ENCODE measurements at regions not wholly inside any gene's neighbourhood (a gene's known extent, or its start where the extent isn't known, plus 50 kb on each side); places are given as distances from the start of the nearest gene placed in this dataset.

DNA sequence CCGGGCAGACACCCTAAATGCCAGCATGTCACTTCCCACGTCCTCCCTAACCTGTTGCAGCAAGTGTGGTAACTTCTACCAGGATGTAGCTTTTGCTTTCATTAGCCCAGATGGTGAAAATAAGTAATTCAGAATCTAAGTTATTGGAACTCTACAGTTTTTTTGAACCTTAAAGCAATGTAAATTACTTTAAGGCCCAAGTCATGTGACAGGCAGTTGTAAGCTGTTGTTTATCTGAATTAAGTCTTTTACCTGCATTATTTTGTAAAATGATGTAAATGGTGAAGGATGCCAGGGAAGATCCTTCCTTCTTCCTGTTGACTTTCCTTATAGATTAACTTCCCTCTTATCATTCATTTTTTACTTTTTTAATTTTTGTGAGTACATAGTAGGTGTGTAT, 670.2 kb downstream of the SEMA5A start:
- TF ChIP-seq CTCF (IDR thresholded peaks at IDR 0.05; ENCODE audit: low read depth, low read length) (no peak), EZH2phosphoT487 (IDR thresholded peaks at IDR 0.05; ENCODE audit: low read depth) (no peak)
